Activated CD8-positive, alpha-beta T cell treated with anti-CD3 and anti-CD28 coated beads for 36 hours (primary cell): ENCODE measurements at regions not wholly inside any gene's neighbourhood (a gene's known extent, or its start where the extent isn't known, plus 50 kb on each side); places are given as distances from the start of the nearest gene placed in this dataset.

Experiments
- ATAC-seq: fragments of 200-7000 bp; cut with Tn5 transposase; one replicate; pipeline ENCODE4 v1.10.0; 2021; ENCODE audit warnings: mild to moderate bottlenecking, moderate library complexity
- CTCF ChIA-PET: fragments of 350-600 bp; sonication (Branson Sonifier 250); formaldehyde crosslinking; loops from one replicate; lab custom pipeline; 2021; ENCODE audit warnings: antibody characterized with exemption; lab: Charles Lee
- POLR2A ChIA-PET: fragments of 350-600 bp; sonication (Branson Sonifier 250); formaldehyde crosslinking; loops from one replicate; lab custom pipeline; 2021; ENCODE audit warnings: antibody characterized with exemption; lab: Charles Lee
- DNase-seq: peaks from one replicate; pipeline ENCODE4 v3.0.0-alpha.2; 2020
- H3K27ac Mint-ChIP-seq: one replicate; pipeline ENCODE4 v1.8.0; 2021; ENCODE audit warnings: mild to moderate bottlenecking, mixed read lengths
- H3K27me3 Mint-ChIP-seq: one replicate; pipeline ENCODE4 v1.8.0; 2021; ENCODE audit warnings: mixed read lengths
- H3K36me3 Mint-ChIP-seq: one replicate; pipeline ENCODE4 v1.8.0; 2021; ENCODE audit warnings: low read depth, mixed read lengths
- H3K4me1 Mint-ChIP-seq: one replicate; pipeline ENCODE4 v1.8.0; 2021; ENCODE audit warnings: low read depth, mixed read lengths
- H3K4me3 Mint-ChIP-seq: one replicate; pipeline ENCODE4 v1.8.0; 2021; ENCODE audit warnings: mild to moderate bottlenecking, moderate library complexity, mixed read lengths
- H3K9me3 Mint-ChIP-seq: one replicate; pipeline ENCODE4 v1.8.0; 2021; ENCODE audit warnings: mixed read lengths
- CTCF ChIP-seq: fragments of 200-600 bp; IDR thresholded peaks from one replicate; pipeline ENCODE4 v1.8.0; 2022; ENCODE audit warnings: antibody characterized with exemption, mild to moderate bottlenecking
- intact Hi-C: fragments of 100-400 bp; cut with micrococcal nuclease; formaldehyde crosslinking; loops from one replicate; pipeline ENCODE4 v1.10.0; 2022

DNA sequence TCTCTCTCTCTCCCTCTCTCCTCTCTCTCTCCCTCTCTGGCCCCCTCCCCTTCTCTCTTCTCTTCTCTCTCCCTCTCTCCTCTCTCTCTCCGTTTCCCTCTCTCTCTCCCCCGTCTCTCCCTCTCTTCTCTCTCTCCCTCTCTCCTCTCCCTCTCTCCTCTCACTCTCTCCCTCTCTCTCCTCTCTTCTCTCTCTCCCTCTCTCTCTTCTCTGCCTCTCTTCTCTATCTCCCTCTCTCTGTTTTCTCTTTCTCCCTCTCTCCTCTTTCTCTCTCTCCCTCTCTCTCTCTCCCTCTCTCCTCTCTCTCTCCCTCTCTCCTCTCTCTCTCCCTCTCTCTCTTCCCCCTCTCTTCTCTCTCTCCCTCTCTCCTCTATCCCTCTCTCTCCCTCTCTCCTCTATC lies 98.3 kb upstream of the FGF3 start:
- no peaks in the 10 kb centered on the region for H3K36me3 Mint-ChIP-seq
- no peak for DNase-seq
- CTCF ChIA-PET = interaction anchor here (1.3 to 2.5 kb wide), 3 partner anchors 83 to 281 kb away, joined by 3 to 16 read pairs (median 10); no protein-coding TSS in a partner anchor
- H3K27ac Mint-ChIP-seq = no peak overlapping the region
- ATAC-seq = no peak
- H3K4me1 Mint-ChIP-seq = no peaks in the 10 kb centered on the region
- no peaks in the 10 kb centered on the region for H3K9me3 Mint-ChIP-seq
- H3K27me3 Mint-ChIP-seq = peaks cover 21% of the 10 kb centered on the region
- no peak overlapping the region for H3K4me3 Mint-ChIP-seq
- POLR2A ChIA-PET = no interaction called here
- no peak for TF ChIP-seq CTCF
- intact Hi-C loops = loop anchor here (5.0 kb wide), 1 partner anchor 275 kb away; no protein-coding TSS in a partner anchor

- H3K27ac Mint-ChIP-seq = no peak overlapping the region
- DNase-seq (no peak), ATAC-seq (no peak)
- TF ChIP-seq CTCF = no peak
- ChIA-PET CTCF (interaction anchor here (0.6 to 2.5 kb wide), 16 partner anchors 8 to 282 kb away, joined by 3 to 16 read pairs (median 3); no protein-coding TSS in a partner anchor), POLR2A (no interaction called here)
- H3K4me3 Mint-ChIP-seq = no peak overlapping the region
- H3K4me1 Mint-ChIP-seq = no peaks in the 10 kb centered on the region
- peaks cover 23% of the 10 kb centered on the region for H3K27me3 Mint-ChIP-seq
- no peaks in the 10 kb centered on the region for H3K9me3 Mint-ChIP-seq
- no peaks in the 10 kb centered on the region for H3K36me3 Mint-ChIP-seq
- intact Hi-C loops = loop anchor here (5.0 kb wide), 1 partner anchor 274 kb away; no protein-coding TSS in a partner anchor
These were observed 99.2 kb upstream of the FGF3 start for GRCh38 chr11:69918231-69918937.

GRCh38 chr11:69918938-69919650 lies 99.9 kb upstream of the FGF3 start:
- intact Hi-C loops = loop anchor here (5.0 kb wide), 1 partner anchor 273 kb away; no protein-coding TSS in a partner anchor
- H3K36me3 Mint-ChIP-seq = no peaks in the 10 kb centered on the region
- no peak overlapping the region for H3K4me3 Mint-ChIP-seq
- CTCF ChIA-PET = interaction anchor here (0.5 to 2.5 kb wide), 17 partner anchors 8 to 282 kb away, joined by 3 to 16 read pairs (median 3); no protein-coding TSS in a partner anchor
- H3K27ac Mint-ChIP-seq = no peak overlapping the region
- no peaks in the 10 kb centered on the region for H3K4me1 Mint-ChIP-seq
- H3K9me3 Mint-ChIP-seq = no peaks in the 10 kb centered on the region
- peak; percentile 85 for TF ChIP-seq CTCF
- peaks cover 28% of the 10 kb centered on the region for H3K27me3 Mint-ChIP-seq
- peak; percentile 79 for DNase-seq
- POLR2A ChIA-PET = no interaction called here
- peak; percentile 77 for ATAC-seq

GRCh38 chr11:69919659-69920344 lies 100.6 kb upstream of the FGF3 start:
- POLR2A ChIA-PET = interaction anchor here (0.5 kb wide), 1 partner anchor 1846 kb away, joined by 3 read pairs; no protein-coding TSS in a partner anchor
- peaks cover 35% of the 10 kb centered on the region for H3K27me3 Mint-ChIP-seq
- H3K4me1 Mint-ChIP-seq = no peaks in the 10 kb centered on the region
- TF ChIP-seq CTCF = no peak
- intact Hi-C loops = loop anchor here (5.0 kb wide), 1 partner anchor 272 kb away; no protein-coding TSS in a partner anchor
- H3K4me3 Mint-ChIP-seq = no peak overlapping the region
- H3K27ac Mint-ChIP-seq = no peak overlapping the region
- DNase-seq (no peak), ATAC-seq (no peak)
- no peaks in the 10 kb centered on the region for H3K9me3 Mint-ChIP-seq
- H3K36me3 Mint-ChIP-seq = no peaks in the 10 kb centered on the region
- CTCF ChIA-PET = interaction anchor here (0.8 to 2.5 kb wide), 3 partner anchors 265 to 276 kb away, joined by 3 to 16 read pairs (median 9); no protein-coding TSS in a partner anchor
